Lower leg skin (tissue), 3 donors: ENCODE measurements at regions not wholly inside any gene's neighbourhood (a gene's known extent, or its start where the extent isn't known, plus 50 kb on each side); places are given as distances from the start of the nearest gene placed in this dataset.

Experiments used
- POLR2A ChIP-seq, 2 donors: fragments of 450-650 bp; IDR thresholded peaks; one replicate each; pipeline ENCODE4 v1.6.1; 2016 to 2017; ENCODE audit warnings: antibody characterized with exemption in 2 of 2, mild to moderate bottlenecking in 1 of 2, moderate library complexity in 1 of 2
- TF ChIP-seq, protein P1 (sequence below), 3 donors: fragments of 450-650 bp; IDR thresholded peaks; one replicate each; pipeline ENCODE4 v1.5.1; 2016; ENCODE audit warnings: antibody characterized with exemption in 3 of 3, mild to moderate bottlenecking in 3 of 3, moderate library complexity in 2 of 3

- no peak for TF ChIP-seq POLR2A (IDR thresholded peaks at IDR 0.05)
- TF ChIP-seq, protein P1, sequence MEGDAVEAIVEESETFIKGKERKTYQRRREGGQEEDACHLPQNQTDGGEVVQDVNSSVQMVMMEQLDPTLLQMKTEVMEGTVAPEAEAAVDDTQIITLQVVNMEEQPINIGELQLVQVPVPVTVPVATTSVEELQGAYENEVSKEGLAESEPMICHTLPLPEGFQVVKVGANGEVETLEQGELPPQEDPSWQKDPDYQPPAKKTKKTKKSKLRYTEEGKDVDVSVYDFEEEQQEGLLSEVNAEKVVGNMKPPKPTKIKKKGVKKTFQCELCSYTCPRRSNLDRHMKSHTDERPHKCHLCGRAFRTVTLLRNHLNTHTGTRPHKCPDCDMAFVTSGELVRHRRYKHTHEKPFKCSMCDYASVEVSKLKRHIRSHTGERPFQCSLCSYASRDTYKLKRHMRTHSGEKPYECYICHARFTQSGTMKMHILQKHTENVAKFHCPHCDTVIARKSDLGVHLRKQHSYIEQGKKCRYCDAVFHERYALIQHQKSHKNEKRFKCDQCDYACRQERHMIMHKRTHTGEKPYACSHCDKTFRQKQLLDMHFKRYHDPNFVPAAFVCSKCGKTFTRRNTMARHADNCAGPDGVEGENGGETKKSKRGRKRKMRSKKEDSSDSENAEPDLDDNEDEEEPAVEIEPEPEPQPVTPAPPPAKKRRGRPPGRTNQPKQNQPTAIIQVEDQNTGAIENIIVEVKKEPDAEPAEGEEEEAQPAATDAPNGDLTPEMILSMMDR (IDR thresholded peaks at IDR 0.05): no peak
These were observed 743.3 kb upstream of the BCHE start for GRCh38 chr3:166580561-166580960.
